K562 (cell line): ENCODE measurements at regions not wholly inside any gene's neighbourhood (a gene's known extent, or its start where the extent isn't known, plus 50 kb on each side); places are given as distances from the start of the nearest gene placed in this dataset.

Experiments used
- ATAC-seq: fragments of 200-7000 bp; cut with Tn5 transposase; 3 replicates; pipeline ENCODE4 v1.9.1; 2020; ENCODE audit warnings: moderate library complexity
- BruUV-seq: library from RNA; stranded (reverse); fragments of 400-500 nt; replicated peaks from 2 replicates; lab custom pipeline; 2021; lab: Mats Ljungman, UMichigan
- CTCF ChIA-PET: fragments of 300-600 bp; formaldehyde crosslinking; extraction: SDS; loops from one replicate; lab custom pipeline; 2021; ENCODE audit warnings: low intra/inter-chr PET ratio; lab: Yijun Ruan, JAX
- POLR2A ChIA-PET: fragments of 300-600, 350-650 bp; sonication (Branson Sonifier 250); formaldehyde crosslinking; extraction: SDS; loops from one replicate; lab custom pipeline; 2021; ENCODE audit warnings: antibody characterized with exemption, inconsistent platforms; lab: Yijun Ruan, JAX
- DNase-seq, 4 experiments: peaks; one replicate each; pipeline versions ENCODE4 v3.0.0 to v3.0.0-alpha.2; 2011 to 2018; ENCODE audit warnings: low spot score in 3 of 4, mixed read lengths in 3 of 4; ENCODE audit errors: extremely low read depth in 1 of 4
- FAIRE-seq: peaks from 2 replicates; lab custom pipeline; 2011; peaks lifted over from hg19 to GRCh38; lab: Jason Lieb, UNC
- H2AFZ ChIP-seq: 2 replicates; pipeline ENCODE4 v1.6.0; 2011; ENCODE audit warnings: low read depth, low read length, control low read depth, inconsistent platforms
- H3K27ac ChIP-seq: fragments of 200-600 bp; 3 replicates; pipeline ENCODE4 v1.8.0; 2011; ENCODE audit warnings: low read depth, mild to moderate bottlenecking, control low read depth, inconsistent platforms, low read length, moderate library complexity, mixed read lengths; ENCODE audit errors: extremely low read depth
- H3K27me3 ChIP-seq, 2 experiments: fragments of 300-600 bp in 1 of 2; 2 replicates in 1 of 2; 3 replicates in 1 of 2; pipeline versions ENCODE4 v1.6.0 to v1.8.0; 2011; ENCODE audit warnings: inconsistent platforms in 2 of 2, low read length in 2 of 2, mild to moderate bottlenecking in 1 of 2, mixed read lengths in 1 of 2, moderate library complexity in 1 of 2; ENCODE audit not compliant: control insufficient read depth in 2 of 2, insufficient read depth in 2 of 2
- H3K36me3 ChIP-seq: fragments of 300-600 bp; 3 replicates; pipeline ENCODE4 v1.8.0; 2011; ENCODE audit warnings: mild to moderate bottlenecking, low read length, inconsistent platforms; ENCODE audit not compliant: control insufficient read depth, insufficient read depth
- H3K4me1 ChIP-seq, 2 experiments: fragments of 200-600 bp in 1 of 2; replicated peaks in 1 of 2; 2 replicates in 1 of 2; 3 replicates in 1 of 2; pipeline versions ENCODE4 v1.5.1 to v1.8.0; 2011; ENCODE audit warnings: inconsistent platforms in 2 of 2, low read length in 2 of 2, mild to moderate bottlenecking in 1 of 2, mixed read lengths in 1 of 2, moderate library complexity in 1 of 2; ENCODE audit not compliant: control insufficient read depth in 2 of 2, insufficient read depth in 2 of 2
- H3K4me2 ChIP-seq: 2 replicates; pipeline ENCODE4 v1.6.1; 2011; ENCODE audit warnings: low read length, control low read depth, inconsistent platforms, mixed read lengths; ENCODE audit not compliant: insufficient read depth
- H3K4me3 ChIP-seq: fragments of 200-600 bp; sonication (generic), shearing (Covaris generic); 2 replicates; pipeline ENCODE4 v1.5.1; 2016; ENCODE audit warnings: control low read depth, inconsistent platforms
- H3K79me2 ChIP-seq: fragments of 200-600 bp; 3 replicates; pipeline ENCODE4 v1.8.0; 2011; ENCODE audit warnings: low read length, inconsistent platforms; ENCODE audit not compliant: control insufficient read depth, insufficient read depth
- H3K9ac ChIP-seq, 2 experiments: 2 replicates each; pipeline versions ENCODE4 v1.6.0 to v1.6.1; 2011; ENCODE audit warnings: low read depth in 2 of 2, low read length in 2 of 2, control low read depth in 1 of 2, inconsistent platforms in 1 of 2, mild to moderate bottlenecking in 1 of 2, mixed read lengths in 1 of 2; ENCODE audit not compliant: insufficient read depth in 1 of 2
- H3K9me1 ChIP-seq: one replicate; pipeline ENCODE4 v1.6.0; 2011; ENCODE audit warnings: inconsistent platforms, mild to moderate bottlenecking, low read length, moderate library complexity; ENCODE audit not compliant: control insufficient read depth, insufficient read depth
- H3K9me3 ChIP-seq: replicated peaks from 2 replicates; pipeline ENCODE4 v1.5.1; 2011; ENCODE audit warnings: low read depth, low read length, inconsistent platforms; ENCODE audit not compliant: control insufficient read depth, insufficient read depth
- H4K20me1 ChIP-seq: replicated peaks from 2 replicates; pipeline ENCODE4 v1.6.1; 2011; ENCODE audit warnings: low read length, inconsistent platforms, mixed read lengths; ENCODE audit not compliant: control insufficient read depth, insufficient read depth
- FOXJ2 ChIP-seq: fragments of 200-800 bp; sonication (Bioruptor generic); IDR thresholded peaks from 2 replicates; pipeline ENCODE4 v1.6.1; 2016; ENCODE audit warnings: missing genetic modification characterization, missing compliant biosample characterization
- NR4A1 ChIP-seq, 2 experiments: fragments of 250-450 bp in 1 of 2; fragments of 450-650 bp in 1 of 2; sonication (Bioruptor Pico) in 1 of 2; IDR thresholded peaks; 2 replicates each; pipeline versions ENCODE4 v1.4.0 to v1.6.1; 2016 to 2020; ENCODE audit warnings: mild to moderate bottlenecking in 2 of 2, missing compliant biosample characterization in 1 of 2, missing genetic modification characterization in 1 of 2, moderate library complexity in 1 of 2
- WGBS: fragments of 100-300 bp; shearing (Covaris generic); methylation state at CpG from one replicate; pipeline ENCODE4 v1.1.6; 2016; ENCODE audit warnings: low coverage, mixed read lengths; ENCODE audit not compliant: insufficient coverage; ENCODE audit errors: missing lambda C conversion rate; 5-methylcytosine and 5-hydroxymethylcytosine counted together
- in situ Hi-C: fragments of 300-500 bp; cut with MboI; formaldehyde crosslinking; loops from 4 replicates; pipeline ENCODE4 v1.15.0; 2018; ENCODE audit warnings: inconsistent platforms, mixed read lengths
- intact Hi-C: fragments of 100-400 bp; cut with micrococcal nuclease; formaldehyde crosslinking; loops from 2 replicates; pipeline ENCODE4 v1.14.2; 2022
- TF ChIP-seq, protein P1 (sequence below): sonication (generic); formaldehyde crosslinking; IDR thresholded peaks from 2 replicates; pipeline ENCODE4 v1.8.1; 2023; ENCODE audit warnings: mild to moderate bottlenecking, missing genetic modification reagents

- 0% methylated on average over 1 of the region's 1 CpG for WGBS
- H4K20me1 ChIP-seq, result no peaks in the 10 kb centered on the region
- intact Hi-C loops (no loop called here), in situ Hi-C loops (no loop called here)
- POLR2A ChIA-PET, result no interaction called here
- no peak overlapping the region for H3K9ac ChIP-seq
- no peak for TF ChIP-seq FOXJ2 (tag)
- TF ChIP-seq NR4A1 (CRISPR knock-in tag; IDR thresholded peaks at IDR 0.05), result no peak
- TF ChIP-seq NR4A1 (tag; IDR thresholded peaks at IDR 0.05), result no peak
- TF ChIP-seq, protein P1, sequence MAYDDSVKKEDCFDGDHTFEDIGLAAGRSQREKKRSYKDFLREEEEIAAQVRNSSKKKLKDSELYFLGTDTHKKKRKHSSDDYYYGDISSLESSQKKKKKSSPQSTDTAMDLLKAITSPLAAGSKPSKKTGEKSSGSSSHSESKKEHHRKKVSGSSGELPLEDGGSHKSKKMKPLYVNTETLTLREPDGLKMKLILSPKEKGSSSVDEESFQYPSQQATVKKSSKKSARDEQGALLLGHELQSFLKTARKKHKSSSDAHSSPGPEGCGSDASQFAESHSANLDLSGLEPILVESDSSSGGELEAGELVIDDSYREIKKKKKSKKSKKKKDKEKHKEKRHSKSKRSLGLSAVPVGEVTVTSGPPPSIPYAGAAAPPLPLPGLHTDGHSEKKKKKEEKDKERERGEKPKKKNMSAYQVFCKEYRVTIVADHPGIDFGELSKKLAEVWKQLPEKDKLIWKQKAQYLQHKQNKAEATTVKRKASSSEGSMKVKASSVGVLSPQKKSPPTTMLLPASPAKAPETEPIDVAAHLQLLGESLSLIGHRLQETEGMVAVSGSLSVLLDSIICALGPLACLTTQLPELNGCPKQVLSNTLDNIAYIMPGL (CRISPR knock-in tag), result no peak
- H3K27me3 ChIP-seq, result no peaks in the 10 kb centered on the region
- FAIRE-seq (no peak), DNase-seq (no peak), ATAC-seq (no peak)
- no TSS peak for BruUV-seq
- H3K4me1 ChIP-seq, result no peaks in the 10 kb centered on the region
- H3K27ac ChIP-seq, result no peak overlapping the region
- no peak overlapping the region for H2AFZ ChIP-seq
- H3K9me3 ChIP-seq, result 0 out of 2 replicates have a peak, but pooled peaks cover 1% of the 10 kb centered on the region
- no peaks in the 10 kb centered on the region for H3K79me2 ChIP-seq
- H3K9me1 ChIP-seq, result no peaks in the 10 kb centered on the region
- no peaks in the 10 kb centered on the region for H3K36me3 ChIP-seq
- no peak overlapping the region for H3K4me2 ChIP-seq
- H3K4me3 ChIP-seq, result no peak overlapping the region
- CTCF ChIA-PET, result no interaction called here
Measured at GRCh38 chr11:28542561-28542960, 434.4 kb downstream of the METTL15 start.
